GM12872 (cell line): ENCODE measurements at regions not wholly inside any gene's neighbourhood (a gene's known extent, or its start where the extent isn't known, plus 50 kb on each side); places are given as distances from the start of the nearest gene placed in this dataset.

Experiments
- CTCF ChIP-seq: IDR thresholded peaks from 3 replicates; pipeline ENCODE4 v1.5.1; 2011; ENCODE audit warnings: low read depth, mild to moderate bottlenecking, low read length, moderate library complexity; ENCODE audit not compliant: insufficient read depth

GRCh38 chr15:38899300-38899699, 334.7 kb upstream of the RASGRP1 start:
- no peak for TF ChIP-seq CTCF

GRCh38 chr15:38904298-38904697, 339.7 kb upstream of the RASGRP1 start:
- TF ChIP-seq CTCF: no peak

- no peak for TF ChIP-seq CTCF
These were observed 341.0 kb upstream of the RASGRP1 start for GRCh38 chr15:38905632-38906031.

GRCh38 chr15:38920966-38921365, 356.4 kb upstream of the RASGRP1 start:
- TF ChIP-seq CTCF: no peak

- no peak for TF ChIP-seq CTCF
These were observed 356.9 kb upstream of the RASGRP1 start for GRCh38 chr15:38921471-38921870.

GRCh38 chr15:38928431-38928830, 363.8 kb upstream of the RASGRP1 start:
- no peak for TF ChIP-seq CTCF

GRCh38 chr15:38930851-38931572, 366.4 kb upstream of the RASGRP1 start:
- no peak for TF ChIP-seq CTCF
